Activated naive CD8-positive, alpha-beta T cell treated with anti-CD3 and anti-CD28 coated beads, Interleukin-2, amount 50 U/mL, for 24 hours (primary cell): ENCODE measurements at regions not wholly inside any gene's neighbourhood (a gene's known extent, or its start where the extent isn't known, plus 50 kb on each side); places are given as distances from the start of the nearest gene placed in this dataset.

ENCODE experiments used
- ATAC-seq: fragments of 150-1000 bp; cut with Tn5 transposase; one replicate; pipeline ENCODE4 v1.10.0; 2021
- DNase-seq: peaks from one replicate; pipeline ENCODE4 v3.0.0; 2021
- H3K27ac Mint-ChIP-seq: one replicate; pipeline ENCODE4 v1.8.0; 2021; ENCODE audit warnings: mild to moderate bottlenecking, mixed read lengths
- H3K27me3 Mint-ChIP-seq: one replicate; pipeline ENCODE4 v1.8.0; 2021; ENCODE audit warnings: mixed read lengths
- H3K36me3 Mint-ChIP-seq: one replicate; pipeline ENCODE4 v1.8.0; 2021; ENCODE audit warnings: low read depth, mixed read lengths
- H3K4me1 Mint-ChIP-seq: one replicate; pipeline ENCODE4 v1.8.0; 2021; ENCODE audit warnings: mixed read lengths
- H3K4me3 Mint-ChIP-seq: one replicate; pipeline ENCODE4 v1.8.0; 2021; ENCODE audit warnings: mild to moderate bottlenecking, moderate library complexity, mixed read lengths
- H3K9me3 Mint-ChIP-seq: one replicate; pipeline ENCODE4 v1.8.0; 2021; ENCODE audit warnings: mixed read lengths

DNA sequence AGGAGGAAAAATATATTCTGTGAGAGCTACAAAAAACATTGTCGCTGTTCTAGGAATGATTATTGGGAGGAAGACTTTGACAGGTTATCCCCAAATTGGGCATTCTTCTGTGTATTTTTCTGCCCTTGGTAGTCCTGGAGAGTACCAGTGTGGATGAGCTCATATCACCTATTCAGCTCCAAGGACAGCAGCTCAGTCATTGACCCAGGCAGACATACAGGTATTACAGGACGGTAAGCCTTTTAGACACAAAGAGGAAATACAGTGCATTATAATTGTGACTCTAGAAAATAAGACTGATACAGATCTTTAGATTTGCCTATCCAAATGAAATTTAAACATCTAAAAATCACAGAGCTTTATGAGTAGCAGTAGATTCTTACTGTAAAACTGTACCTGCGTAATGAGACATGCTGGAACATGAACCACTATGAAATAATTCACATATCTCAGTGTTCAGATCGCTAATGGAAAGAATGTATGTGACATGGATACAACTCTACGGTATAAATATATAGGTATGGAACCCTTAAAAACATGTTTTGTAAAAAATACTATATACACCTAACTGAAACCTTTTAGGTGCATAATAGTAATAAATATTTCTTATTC lies 56.0 kb downstream of the PLK2 start:
- no peak for DNase-seq
- H3K36me3 Mint-ChIP-seq = no peaks in the 10 kb centered on the region
- no peaks in the 10 kb centered on the region for H3K4me1 Mint-ChIP-seq
- H3K27ac Mint-ChIP-seq = no peak overlapping the region
- peaks cover 1% of the 10 kb centered on the region for H3K27me3 Mint-ChIP-seq
- H3K9me3 Mint-ChIP-seq = no peaks in the 10 kb centered on the region
- no peak overlapping the region for H3K4me3 Mint-ChIP-seq
- no peak for ATAC-seq

DNA sequence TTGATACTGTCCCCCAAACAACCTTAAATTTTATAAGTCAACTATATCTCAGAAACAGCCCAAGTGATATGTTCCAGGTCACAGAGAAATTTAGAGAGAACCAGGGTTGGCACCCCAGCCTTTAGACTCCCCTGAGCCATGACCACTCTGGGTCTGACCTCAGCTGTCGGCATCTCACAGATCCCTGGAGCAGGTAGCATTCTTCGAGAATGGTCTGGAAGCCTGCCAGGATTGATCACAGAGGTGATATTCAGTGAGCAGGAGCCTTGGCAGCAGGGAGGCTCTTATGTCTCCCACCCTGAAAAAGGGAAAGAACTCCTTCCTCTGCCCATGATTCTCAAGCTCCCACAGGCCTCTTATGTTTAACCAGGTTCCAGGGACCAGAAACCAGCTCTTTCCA lies 58.2 kb downstream of the PLK2 start:
- Mint-ChIP-seq H3K36me3 (no peaks in the 10 kb centered on the region), H3K27ac (no peak overlapping the region), H3K4me3 (no peak overlapping the region), H3K9me3 (no peaks in the 10 kb centered on the region), H3K4me1 (no peaks in the 10 kb centered on the region), H3K27me3 (no peaks in the 10 kb centered on the region)
- ATAC-seq = no peak
- no peak for DNase-seq

DNA sequence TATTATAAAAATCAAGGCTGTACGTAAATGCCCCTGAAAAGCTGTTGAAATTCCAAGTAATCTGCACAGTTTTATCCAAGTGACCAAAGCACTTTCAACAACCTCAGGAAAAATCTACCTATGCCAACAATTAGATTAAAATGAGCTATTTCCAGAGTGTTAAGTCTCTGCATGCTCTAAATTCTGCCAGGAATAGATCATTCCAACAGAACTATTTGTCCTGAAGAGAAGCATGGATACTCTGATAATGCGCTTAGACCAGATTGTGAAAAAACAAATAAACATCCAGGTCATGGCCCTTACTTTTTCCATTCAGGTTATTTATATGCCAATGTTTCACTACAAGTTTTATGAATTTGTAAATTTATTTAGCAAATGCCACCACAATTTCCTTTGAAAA lies 59.1 kb downstream of the PLK2 start:
- ATAC-seq (no peak), DNase-seq (no peak)
- no peaks in the 10 kb centered on the region for H3K36me3 Mint-ChIP-seq
- no peaks in the 10 kb centered on the region for H3K27me3 Mint-ChIP-seq
- no peak overlapping the region for H3K4me3 Mint-ChIP-seq
- no peak overlapping the region for H3K27ac Mint-ChIP-seq
- no peaks in the 10 kb centered on the region for H3K4me1 Mint-ChIP-seq
- H3K9me3 Mint-ChIP-seq = no peaks in the 10 kb centered on the region

- DNase-seq (no peak), ATAC-seq (no peak)
- Mint-ChIP-seq H3K4me3 (no peak overlapping the region), H3K36me3 (no peaks in the 10 kb centered on the region), H3K4me1 (no peaks in the 10 kb centered on the region), H3K27me3 (no peaks in the 10 kb centered on the region), H3K27ac (no peak overlapping the region), H3K9me3 (no peaks in the 10 kb centered on the region)
Observed at GRCh38 chr5:58399951-58400350, 59.9 kb downstream of the PLK2 start.

DNA sequence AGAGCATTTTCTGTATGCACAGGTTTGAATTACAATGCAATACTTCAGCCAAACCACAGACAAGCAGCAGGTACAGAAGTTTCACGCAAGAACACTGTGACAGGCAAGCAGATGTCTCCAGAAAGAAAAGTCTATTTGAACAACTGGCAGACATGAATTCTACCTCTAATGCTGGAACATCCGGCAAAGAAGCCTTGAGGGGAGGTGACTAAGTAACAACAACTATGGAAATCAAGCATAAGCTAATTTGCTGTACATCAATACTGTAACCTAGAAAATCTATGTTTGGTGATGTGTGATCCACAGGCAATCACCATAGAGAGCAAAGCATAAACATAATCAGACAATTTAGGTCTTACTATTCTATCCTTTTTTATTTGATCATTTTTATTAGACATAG lies 65.5 kb downstream of the PLK2 start:
- DNase-seq = no peak
- Mint-ChIP-seq H3K9me3 (no peaks in the 10 kb centered on the region), H3K27me3 (no peaks in the 10 kb centered on the region), H3K36me3 (no peaks in the 10 kb centered on the region), H3K4me3 (no peak overlapping the region), H3K4me1 (no peaks in the 10 kb centered on the region), H3K27ac (no peak overlapping the region)
- ATAC-seq = no peak

- DNase-seq (no peak), ATAC-seq (no peak)
- Mint-ChIP-seq H3K27me3 (no peaks in the 10 kb centered on the region), H3K36me3 (no peaks in the 10 kb centered on the region), H3K27ac (no peak overlapping the region), H3K9me3 (no peaks in the 10 kb centered on the region), H3K4me3 (no peak overlapping the region), H3K4me1 (no peaks in the 10 kb centered on the region)
Observed at GRCh38 chr5:58393716-58394115, 66.2 kb downstream of the PLK2 start.

GRCh38 chr5:58392496-58392895 lies 67.4 kb downstream of the PLK2 start:
- no peak for DNase-seq
- Mint-ChIP-seq H3K27me3 (no peaks in the 10 kb centered on the region), H3K27ac (no peak overlapping the region), H3K36me3 (no peaks in the 10 kb centered on the region), H3K4me1 (no peaks in the 10 kb centered on the region), H3K4me3 (no peak overlapping the region), H3K9me3 (no peaks in the 10 kb centered on the region)
- no peak for ATAC-seq

- Mint-ChIP-seq H3K36me3 (peaks cover 3% of the 10 kb centered on the region), H3K9me3 (peaks cover 25% of the 10 kb centered on the region), H3K4me3 (no peak overlapping the region), H3K27ac (no peak overlapping the region), H3K4me1 (no peaks in the 10 kb centered on the region), H3K27me3 (peaks cover 12% of the 10 kb centered on the region)
- no peak for DNase-seq
- no peak for ATAC-seq
Observed at GRCh38 chr5:58383448-58383847, 76.4 kb downstream of the PLK2 start.

DNA sequence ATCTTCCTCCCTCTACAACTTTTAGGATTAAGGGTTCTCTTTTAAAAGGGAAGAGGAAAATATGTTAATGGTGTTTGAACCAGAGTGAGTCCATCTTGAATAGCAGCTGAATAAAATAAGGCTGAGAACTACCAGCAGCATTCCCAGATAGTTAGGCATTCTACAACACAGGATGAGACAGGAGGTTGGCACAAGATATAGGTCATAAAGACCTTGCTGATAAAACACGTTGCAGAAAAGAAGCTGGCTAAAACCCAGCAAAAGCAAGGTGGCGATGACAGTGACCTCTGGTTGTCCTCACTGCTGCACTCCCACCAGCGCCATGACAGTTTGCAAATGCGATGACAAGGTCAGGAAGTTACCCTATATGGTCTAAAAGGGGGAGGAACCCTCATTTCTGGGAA lies 77.8 kb downstream of the PLK2 start:
- no peak overlapping the region for H3K27ac Mint-ChIP-seq
- no peak overlapping the region for H3K4me3 Mint-ChIP-seq
- H3K36me3 Mint-ChIP-seq = peaks cover 3% of the 10 kb centered on the region
- peaks cover 12% of the 10 kb centered on the region for H3K27me3 Mint-ChIP-seq
- ATAC-seq = no peak
- peaks cover 26% of the 10 kb centered on the region for H3K9me3 Mint-ChIP-seq
- no peak for DNase-seq
- H3K4me1 Mint-ChIP-seq = no peaks in the 10 kb centered on the region

DNA sequence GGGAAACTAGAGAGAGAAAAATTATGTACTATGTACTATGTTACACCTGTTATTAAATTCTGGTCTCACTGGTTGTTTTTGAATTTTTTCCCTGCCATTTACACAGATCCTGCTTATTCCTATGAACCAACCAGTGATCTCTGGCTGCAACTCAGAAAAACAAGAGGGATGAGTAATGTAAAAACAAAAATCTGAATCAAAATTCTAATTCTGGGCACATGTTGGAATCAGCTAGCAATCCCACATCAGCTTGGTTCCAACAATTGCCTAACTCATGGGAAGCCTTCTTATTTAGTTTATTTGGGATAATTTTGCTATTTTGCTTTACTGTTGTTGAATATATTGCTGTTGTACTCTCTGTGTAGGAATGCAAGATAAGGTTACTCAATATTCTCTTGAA lies 78.3 kb downstream of the PLK2 start:
- peaks cover 12% of the 10 kb centered on the region for H3K27me3 Mint-ChIP-seq
- no peak overlapping the region for H3K4me3 Mint-ChIP-seq
- ATAC-seq = no peak
- peaks cover 3% of the 10 kb centered on the region for H3K36me3 Mint-ChIP-seq
- no peak overlapping the region for H3K27ac Mint-ChIP-seq
- no peaks in the 10 kb centered on the region for H3K4me1 Mint-ChIP-seq
- DNase-seq = no peak
- H3K9me3 Mint-ChIP-seq = peaks cover 26% of the 10 kb centered on the region

- Mint-ChIP-seq H3K9me3 (peaks cover 30% of the 10 kb centered on the region), H3K27ac (no peak overlapping the region), H3K4me1 (no peaks in the 10 kb centered on the region), H3K4me3 (no peak overlapping the region), H3K27me3 (peaks cover 12% of the 10 kb centered on the region), H3K36me3 (peaks cover 3% of the 10 kb centered on the region)
- DNase-seq = no peak
- ATAC-seq = no peak
Observed at GRCh38 chr5:58380655-58381054, 79.2 kb downstream of the PLK2 start.

GRCh38 chr5:58378613-58379390 lies 81.1 kb downstream of the PLK2 start:
- no peaks in the 10 kb centered on the region for H3K4me1 Mint-ChIP-seq
- DNase-seq (no peak), ATAC-seq (no peak)
- H3K27me3 Mint-ChIP-seq = peaks cover 12% of the 10 kb centered on the region
- H3K4me3 Mint-ChIP-seq = no peak overlapping the region
- H3K36me3 Mint-ChIP-seq = peaks cover 3% of the 10 kb centered on the region
- H3K9me3 Mint-ChIP-seq = peaks cover 30% of the 10 kb centered on the region
- H3K27ac Mint-ChIP-seq = no peak overlapping the region

GRCh38 chr5:58370606-58371005 lies 89.3 kb downstream of the PLK2 start:
- Mint-ChIP-seq H3K9me3 (peaks cover 4% of the 10 kb centered on the region), H3K27me3 (peaks cover 2% of the 10 kb centered on the region), H3K4me3 (no peak overlapping the region), H3K27ac (no peak overlapping the region), H3K36me3 (no peaks in the 10 kb centered on the region), H3K4me1 (no peaks in the 10 kb centered on the region)
- ATAC-seq (no peak), DNase-seq (no peak)

GRCh38 chr5:58369513-58370190 lies 90.2 kb downstream of the PLK2 start:
- no peak for DNase-seq
- Mint-ChIP-seq H3K27ac (no peak overlapping the region), H3K27me3 (peaks cover 2% of the 10 kb centered on the region), H3K4me3 (no peak overlapping the region), H3K9me3 (peaks cover 4% of the 10 kb centered on the region), H3K36me3 (no peaks in the 10 kb centered on the region), H3K4me1 (no peaks in the 10 kb centered on the region)
- ATAC-seq = no peak

GRCh38 chr5:58366461-58366860 lies 93.4 kb downstream of the PLK2 start:
- H3K9me3 Mint-ChIP-seq = no peaks in the 10 kb centered on the region
- H3K4me1 Mint-ChIP-seq = no peaks in the 10 kb centered on the region
- ATAC-seq (no peak), DNase-seq (no peak)
- no peak overlapping the region for H3K4me3 Mint-ChIP-seq
- peaks cover 2% of the 10 kb centered on the region for H3K27me3 Mint-ChIP-seq
- H3K36me3 Mint-ChIP-seq = no peaks in the 10 kb centered on the region
- H3K27ac Mint-ChIP-seq = no peak overlapping the region
